ENCODE measurements at regions not wholly inside any gene's neighbourhood (a gene's known extent, or its start where the extent isn't known, plus 50 kb on each side); places are given as distances from the start of the nearest gene placed in this dataset.

DNA sequence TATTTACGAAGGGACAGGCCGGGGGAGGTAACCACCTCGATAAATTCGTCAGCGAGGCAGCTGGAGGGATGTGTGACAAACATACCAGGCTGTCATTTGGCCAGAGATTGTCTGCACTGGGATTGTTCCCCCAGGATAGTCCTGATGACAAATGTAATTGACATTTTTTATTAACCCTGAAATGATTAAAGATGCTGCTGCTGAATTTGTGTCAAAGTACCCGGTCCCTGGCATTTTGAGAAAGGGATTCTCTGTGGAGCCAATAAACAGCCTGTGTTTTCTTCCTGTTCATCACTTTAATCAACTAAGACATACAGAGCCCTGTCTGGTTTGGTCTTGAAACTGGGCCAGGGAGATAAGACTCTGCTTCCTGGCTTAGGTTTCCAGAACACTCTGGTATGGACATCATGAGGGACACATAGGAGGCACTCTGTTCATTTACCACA lies 117.6 kb downstream of the SLC25A47 start:
- DNase-seq, result no peak

DNA sequence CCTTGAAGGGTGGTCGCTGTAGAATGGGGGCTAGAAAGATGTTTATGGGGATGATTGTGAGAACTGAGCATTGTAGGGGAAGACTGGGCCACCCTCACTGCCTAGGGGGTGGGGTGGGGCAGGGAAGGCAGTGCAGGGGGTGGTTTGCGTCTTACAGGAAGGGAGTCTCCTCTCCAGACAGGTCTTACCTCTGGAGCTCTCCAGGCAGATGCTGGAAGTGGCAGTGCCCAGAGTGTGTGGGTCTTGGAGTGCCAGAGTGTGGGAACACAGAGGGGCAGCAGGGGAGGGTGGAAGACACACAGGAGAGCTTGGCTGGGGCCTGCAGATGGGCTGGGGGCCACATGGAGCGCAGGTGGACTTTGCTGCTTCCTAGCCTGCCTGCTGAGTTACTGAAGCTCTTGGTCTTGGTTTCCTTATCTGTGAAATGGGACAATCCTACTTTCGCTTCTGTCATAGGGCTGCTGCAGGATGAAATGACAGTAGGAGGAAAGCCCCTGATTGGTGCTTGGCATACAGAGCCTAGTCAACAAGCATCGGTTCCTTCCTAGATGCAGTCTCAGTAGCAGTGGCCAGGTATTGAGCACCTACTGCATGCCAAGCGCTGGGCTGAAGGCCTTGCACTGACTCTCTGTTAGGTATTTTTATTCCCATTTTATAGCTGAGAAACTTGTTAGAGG lies 118.3 kb downstream of the SLC25A47 start:
- DNase-seq, result no peak

DNA sequence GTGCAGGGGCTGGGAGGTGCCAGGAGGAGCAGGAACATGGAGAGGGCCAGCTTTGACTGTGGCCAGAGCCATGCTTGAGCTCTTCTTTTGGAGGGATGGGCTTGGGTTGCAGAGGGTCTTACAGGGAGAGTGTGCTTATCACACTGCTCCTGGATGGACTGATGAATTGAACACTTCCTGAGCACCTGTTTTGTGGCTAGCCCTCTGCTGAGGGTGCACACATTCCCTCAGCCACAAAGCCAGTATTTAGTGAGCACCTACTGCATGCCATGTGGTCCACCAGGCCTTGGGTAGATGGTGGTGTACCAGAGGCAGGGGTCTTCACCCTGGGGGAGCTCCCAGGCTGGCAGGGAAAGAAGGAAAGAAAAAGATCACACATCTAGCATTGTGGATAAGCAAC lies 118.9 kb downstream of the SLC25A47 start:
- no peak for DNase-seq

GRCh38 chr14:100442498-100443490 lies 119.7 kb downstream of the SLC25A47 start:
- no peak for DNase-seq

GRCh38 chr14:100443603-100444002 lies 120.5 kb downstream of the SLC25A47 start:
- no peak for DNase-seq

DNA sequence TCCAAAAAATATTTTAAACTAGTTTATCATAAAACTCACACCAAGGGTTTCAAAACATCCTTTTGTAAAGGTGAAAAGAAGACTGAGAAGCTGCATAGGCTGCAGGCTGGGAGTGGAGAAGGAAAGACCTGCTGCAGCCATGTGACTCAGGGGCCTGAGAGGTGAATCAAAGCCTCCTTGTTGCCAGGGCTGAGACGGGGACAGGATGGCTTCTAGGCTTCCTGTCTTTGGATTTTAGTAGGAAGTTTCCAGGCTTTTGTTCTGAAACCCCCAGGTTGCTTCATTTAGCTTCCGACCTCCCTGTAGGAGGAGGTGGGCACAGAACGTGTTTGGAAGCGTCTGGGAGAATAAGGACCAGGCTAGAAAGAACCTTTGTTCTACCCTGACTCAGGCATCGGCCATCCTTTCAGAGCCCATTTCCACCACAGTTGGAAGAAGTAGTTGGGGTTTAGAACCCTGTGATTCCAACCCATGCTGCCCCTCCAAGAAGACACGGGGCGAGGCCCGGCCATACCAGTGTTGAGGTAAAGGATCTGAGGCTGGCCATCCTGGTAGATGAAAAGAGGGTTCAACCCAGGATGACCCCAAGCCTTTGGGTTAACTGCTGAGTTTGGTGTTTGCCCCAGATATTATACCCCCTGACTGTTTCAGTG lies 122.4 kb downstream of the SLC25A47 start:
- DNase-seq, result no peak

DNA sequence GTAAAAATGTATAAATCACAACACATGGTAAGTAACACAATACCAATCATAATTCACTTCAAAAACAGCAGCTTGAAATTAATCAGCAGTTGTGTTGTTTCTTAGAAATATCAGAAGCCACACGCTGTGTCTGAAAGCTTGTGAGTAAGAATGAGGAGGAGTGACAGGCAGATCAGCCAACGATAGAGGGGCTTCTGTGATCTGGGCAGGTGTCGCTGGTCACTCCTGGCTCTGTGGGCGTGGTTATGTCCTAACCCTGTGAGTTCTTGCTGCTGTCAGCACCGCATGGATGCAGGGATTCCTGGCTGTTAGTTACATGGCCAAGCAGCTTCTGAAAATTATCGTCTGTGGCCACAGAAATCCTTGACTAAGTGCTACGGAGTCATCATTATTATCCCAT lies 123.4 kb downstream of the SLC25A47 start:
- no peak for DNase-seq

- no peak for DNase-seq
Measured at GRCh38 chr14:100448376-100448775, 125.2 kb downstream of the SLC25A47 start.

DNA sequence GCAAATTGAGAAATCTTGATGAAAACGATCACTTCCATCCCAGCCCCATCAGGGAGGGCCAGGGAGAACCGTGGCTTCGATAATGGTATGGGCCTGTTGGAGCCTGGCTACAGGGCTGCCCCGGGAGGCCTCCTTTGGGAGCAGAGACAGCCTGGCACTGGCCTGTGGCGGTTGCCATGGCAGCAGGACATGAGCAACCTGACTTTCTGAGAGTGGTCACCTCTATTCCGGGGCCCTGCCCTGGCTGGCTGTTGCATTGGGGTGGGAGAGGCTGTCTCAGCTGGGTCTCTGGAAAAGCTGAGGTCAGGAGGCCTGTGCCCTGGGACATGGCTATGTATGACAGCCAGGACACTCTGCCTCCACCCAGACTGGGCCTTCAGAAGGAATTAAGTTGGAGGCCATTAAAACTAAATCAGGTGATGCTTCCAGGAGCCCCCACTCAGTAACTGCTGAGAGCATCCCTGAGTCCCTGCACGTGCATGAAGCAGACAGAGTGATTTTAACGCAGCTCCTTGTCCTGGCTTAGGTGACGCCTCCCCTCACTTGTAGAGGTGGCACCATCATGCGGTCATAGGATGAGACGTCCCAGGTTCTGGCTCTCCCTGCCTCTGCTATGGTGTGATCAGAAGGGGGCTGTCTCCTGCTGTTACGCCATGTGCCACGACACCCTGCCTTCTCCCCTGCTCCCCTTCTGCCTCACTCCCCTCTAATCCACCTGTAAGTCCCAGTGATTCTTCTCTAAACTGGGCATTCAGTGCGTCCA lies 126.3 kb downstream of the SLC25A47 start:
- no peak for DNase-seq

- no peak for DNase-seq
Measured at GRCh38 chr14:100450049-100450448, 126.9 kb downstream of the SLC25A47 start.

DNA sequence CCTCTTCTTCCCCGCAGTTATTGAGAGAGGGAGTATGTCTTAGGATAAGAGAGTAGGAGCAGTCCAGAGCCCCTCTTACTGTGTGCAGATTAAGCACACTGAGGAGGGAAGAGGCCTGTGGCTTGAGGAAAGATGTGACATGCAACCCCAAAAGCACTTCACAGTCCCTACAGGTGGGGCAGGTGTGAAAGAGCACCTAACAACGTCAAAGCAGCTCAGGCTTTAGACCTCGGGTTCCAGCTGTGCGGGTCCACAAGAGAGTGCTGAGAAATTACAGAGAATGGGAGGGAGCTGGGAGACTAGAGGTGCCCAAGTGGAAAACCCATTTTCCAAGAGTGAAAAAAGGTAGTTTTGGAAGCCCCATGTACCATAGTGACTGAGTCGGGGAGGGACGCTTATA lies 127.6 kb downstream of the SLC25A47 start:
- no peak for DNase-seq

DNA sequence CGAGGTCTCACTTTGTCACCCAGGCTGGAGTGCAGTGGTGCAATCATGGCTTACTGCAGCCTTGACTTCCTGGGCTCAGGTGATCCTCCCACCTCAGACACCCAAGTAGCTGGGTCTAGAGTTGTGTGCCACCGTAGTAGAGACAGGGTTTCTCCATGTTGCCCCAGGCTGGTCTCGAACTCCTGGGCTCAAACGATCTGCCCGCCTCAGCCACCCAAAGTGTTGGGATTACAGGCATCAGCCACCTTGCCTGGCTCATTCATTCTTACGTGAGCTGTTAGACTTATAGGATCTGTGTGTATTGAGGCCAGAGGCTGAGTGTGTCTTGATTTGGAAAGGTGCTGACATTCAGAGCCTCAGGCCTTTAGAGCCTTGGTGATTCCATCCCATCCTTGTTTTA lies 128.1 kb downstream of the SLC25A47 start:
- DNase-seq, result no peak

DNA sequence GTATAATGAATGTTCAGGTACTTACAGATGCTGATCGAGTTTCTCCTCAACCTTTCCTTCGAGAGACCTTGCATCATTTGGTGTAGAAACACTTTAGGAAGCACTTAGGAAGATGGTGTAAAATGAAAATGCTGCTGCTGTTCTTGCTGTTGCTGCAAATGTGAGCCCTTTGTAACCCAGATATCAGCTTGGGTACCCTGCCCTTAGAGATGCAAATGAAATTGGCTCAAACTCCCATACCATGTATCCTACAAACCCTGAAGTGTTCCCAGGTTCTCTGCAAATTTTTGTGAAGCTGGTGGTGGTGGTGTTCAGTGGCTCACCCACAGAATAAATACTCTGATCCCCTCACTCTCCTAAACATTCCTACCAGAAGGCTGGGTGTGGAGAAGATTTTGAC lies 130.8 kb downstream of the SLC25A47 start:
- no peak for DNase-seq

DNA sequence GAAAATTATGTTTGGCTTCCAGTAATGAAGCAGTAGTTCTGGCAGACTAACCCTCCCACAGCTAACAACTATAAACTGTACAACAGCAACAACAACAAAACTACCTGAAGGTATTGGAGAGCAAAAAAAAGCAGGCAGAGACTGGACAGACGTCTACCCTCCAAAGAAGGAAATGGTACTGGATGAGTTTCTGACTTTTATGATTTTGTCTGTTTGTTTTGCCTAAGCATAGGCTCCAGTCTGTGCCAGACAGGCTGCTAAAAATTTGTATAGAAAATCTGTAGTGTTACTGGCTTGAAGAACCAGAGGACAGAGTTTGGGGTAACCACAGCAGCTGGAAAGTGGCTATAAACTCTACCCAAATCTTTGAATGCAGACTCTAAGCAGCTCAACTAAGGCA lies 131.3 kb downstream of the SLC25A47 start:
- no peak for DNase-seq

DNA sequence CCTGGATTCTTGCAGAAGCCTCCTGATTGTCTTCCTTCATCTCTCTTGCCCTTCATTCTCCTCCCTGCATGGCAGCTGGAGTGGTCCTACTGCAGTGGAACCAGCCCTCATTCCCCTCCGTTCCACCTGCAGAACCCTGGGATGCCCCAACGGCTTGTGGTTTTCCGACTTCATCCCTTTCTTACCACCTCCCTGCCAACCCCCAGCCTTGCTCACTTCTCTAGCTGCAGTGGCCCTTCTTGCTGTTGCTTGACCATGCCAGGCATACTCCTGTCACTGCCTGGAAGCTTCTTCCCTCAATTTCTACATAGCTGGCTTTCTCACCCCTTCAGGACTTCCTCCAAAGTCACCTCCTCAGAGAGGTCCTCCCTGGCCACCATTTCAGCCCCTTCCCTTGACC lies 123.3 kb downstream of the BEGAIN start:
- DNase-seq, result no peak

- no peak for DNase-seq
Measured at GRCh38 chr14:100466111-100466856, 120.9 kb downstream of the BEGAIN start.

DNA sequence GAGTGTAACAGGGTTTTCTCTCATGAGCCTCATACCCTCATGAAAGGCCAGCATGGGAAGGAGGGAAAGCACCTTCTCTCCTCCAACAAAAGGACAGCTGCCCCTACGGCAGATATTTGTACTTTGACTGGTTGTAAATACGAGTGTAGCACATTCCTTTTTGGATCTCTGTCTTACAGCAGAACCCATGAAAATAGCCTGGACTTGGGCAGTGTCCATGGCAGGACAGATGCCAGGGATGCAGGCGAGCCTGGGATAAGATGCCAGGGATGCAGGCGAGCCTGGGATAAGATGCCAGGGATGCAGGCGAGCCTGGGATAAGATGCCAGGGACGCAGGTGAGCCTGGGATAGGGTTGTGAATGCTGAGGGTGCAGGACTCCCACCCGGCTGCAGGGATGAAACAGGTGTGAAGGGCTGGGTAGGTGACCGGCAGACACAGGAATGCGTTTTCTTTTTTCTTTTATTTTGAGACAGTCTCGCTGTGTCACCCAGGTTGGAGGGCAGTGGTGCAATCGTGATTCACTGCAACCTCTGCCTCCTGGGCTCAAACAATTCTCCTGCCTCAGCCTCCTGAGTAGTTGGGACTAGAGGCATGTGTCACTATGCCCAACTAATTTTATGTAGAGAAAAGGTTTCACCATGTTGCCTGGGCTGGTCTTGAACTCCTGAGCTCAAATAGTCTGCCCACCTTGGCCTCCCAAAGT lies 120.0 kb downstream of the BEGAIN start:
- no peak for DNase-seq

- DNase-seq, result no peak
Measured at GRCh38 chr14:100467939-100468338, 119.3 kb downstream of the BEGAIN start.

DNA sequence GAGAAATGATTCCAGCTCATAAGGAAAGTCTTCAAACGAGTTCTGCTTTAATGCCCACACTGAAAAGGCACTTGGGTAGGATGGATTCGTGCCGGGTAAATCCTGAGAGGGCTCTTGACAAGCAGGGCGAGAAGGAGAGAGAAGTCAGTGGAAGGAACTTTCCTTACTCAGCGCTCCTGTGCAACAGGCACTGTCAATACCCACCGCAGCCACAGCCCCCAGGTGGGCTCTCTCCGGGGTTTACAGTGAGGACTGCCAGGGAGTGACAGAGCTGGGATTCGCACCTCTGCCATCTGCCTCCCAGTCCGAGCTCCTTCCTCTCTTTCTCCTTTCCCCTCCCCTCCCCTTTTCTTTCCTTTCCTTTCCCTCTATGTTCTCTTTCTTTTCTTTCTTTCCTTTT lies 118.7 kb downstream of the BEGAIN start:
- DNase-seq, result no peak

GRCh38 chr14:100469632-100470522 lies 117.3 kb downstream of the BEGAIN start:
- DNase-seq, result no peak

Measured in CD4-positive, alpha-beta T cell treated with Interleukin-17A for 1 hour (primary cell).